Neural cell (in vitro differentiated cells): ENCODE measurements at regions not wholly inside any gene's neighbourhood (a gene's known extent, or its start where the extent isn't known, plus 50 kb on each side); places are given as distances from the start of the nearest gene placed in this dataset.
A peak's percentile ranks its signal among the peaks of the same experiment; 100 is the strongest.

Experiments
- CTCF ChIP-seq: fragments of 450-650 bp; IDR thresholded peaks from 2 replicates; pipeline ENCODE4 v1.5.1; 2014; ENCODE audit warnings: antibody characterized with exemption, mild to moderate bottlenecking, moderate library complexity; ENCODE audit not compliant: poor library complexity, severe bottlenecking
- EP300 ChIP-seq: fragments of 450-650 bp; conservative IDR thresholded peaks from 2 replicates; pipeline ENCODE4 v1.6.1; 2014; ENCODE audit warnings: antibody characterized with exemption, mild to moderate bottlenecking, moderate library complexity; ENCODE audit not compliant: poor library complexity, severe bottlenecking
- EZH2 ChIP-seq: fragments of 200-600, 300-800 bp; shearing (Covaris generic), sonication (generic); IDR thresholded peaks from 2 replicates; pipeline ENCODE4 v1.6.1; 2014; ENCODE audit warnings: antibody characterized with exemption, low read length, borderline replicate concordance, mild to moderate bottlenecking; ENCODE audit not compliant: insufficient read depth, poor library complexity, severe bottlenecking
- MXI1 ChIP-seq: fragments of 450-650 bp; conservative IDR thresholded peaks from 2 replicates; pipeline ENCODE4 v1.6.1; 2014; ENCODE audit warnings: antibody characterized with exemption, mild to moderate bottlenecking; ENCODE audit not compliant: poor library complexity, severe bottlenecking
- POLR2AphosphoS5 ChIP-seq: IDR thresholded peaks from 2 replicates; pipeline ENCODE4 v1.6.1; 2012
- RAD21 ChIP-seq: fragments of 450-650 bp; conservative IDR thresholded peaks from 2 replicates; pipeline ENCODE4 v1.6.1; 2014; ENCODE audit warnings: antibody characterized with exemption, mild to moderate bottlenecking, moderate library complexity
- REST ChIP-seq: IDR thresholded peaks from 2 replicates; pipeline ENCODE4 v1.6.1; 2012; ENCODE audit warnings: borderline replicate concordance
- SMC3 ChIP-seq: fragments of 450-650 bp; conservative IDR thresholded peaks from 2 replicates; pipeline ENCODE4 v1.6.1; 2014; ENCODE audit warnings: antibody characterized with exemption, mild to moderate bottlenecking, moderate library complexity; ENCODE audit not compliant: poor library complexity
- TAF1 ChIP-seq: IDR thresholded peaks from 2 replicates; pipeline ENCODE4 v1.6.1; 2012; ENCODE audit warnings: low read depth

- no peak for TF ChIP-seq TAF1
- peak; percentile 70 for TF ChIP-seq EP300
- TF ChIP-seq CTCF, result no peak
- no peak for TF ChIP-seq EZH2
- peak; percentile 87 for TF ChIP-seq REST
- no peak for TF ChIP-seq RAD21
- TF ChIP-seq MXI1, result no peak
- peak; percentile 72 for TF ChIP-seq POLR2AphosphoS5
- no peak for TF ChIP-seq SMC3
Observed at GRCh38 chr6:132017942-132018341, 66.8 kb upstream of the CCN2 start.
